SK-N-SH (cell line): ENCODE measurements at regions not wholly inside any gene's neighbourhood (a gene's known extent, or its start where the extent isn't known, plus 50 kb on each side); places are given as distances from the start of the nearest gene placed in this dataset.

ENCODE experiments used
- CTCF ChIA-PET: fragments of 300-600, 350-600 bp; formaldehyde crosslinking; extraction: SDS; loops from one replicate; lab custom pipeline; 2021; lab: Yijun Ruan, JAX
- POLR2A ChIA-PET: fragments of 350-600 bp; sonication (Branson Sonifier 250); formaldehyde crosslinking; extraction: SDS; loops from one replicate; lab custom pipeline; 2020; ENCODE audit warnings: antibody characterized with exemption, inconsistent platforms; lab: Yijun Ruan, JAX
- DNase-seq: peaks from one replicate; pipeline ENCODE4 v3.0.0; 2012
- H2AFZ ChIP-seq: fragments of 200-600 bp; sonication (generic); 2 replicates; pipeline ENCODE4 v1.8.1; 2016; ENCODE audit warnings: antibody characterized with exemption, mild to moderate bottlenecking, low read depth
- H3F3A ChIP-seq: fragments of 200-600 bp; sonication (generic); replicated peaks from 2 replicates; pipeline ENCODE3; 2016; ENCODE audit warnings: antibody characterized with exemption, mild to moderate bottlenecking; ENCODE audit not compliant: insufficient read depth
- H3K27ac ChIP-seq, 2 experiments: fragments of 200-500 bp in 1 of 2; fragments of 200-600 bp in 1 of 2; sonication (Bioruptor generic) in 1 of 2; sonication (generic), shearing (Covaris generic) in 1 of 2; 2 replicates each; pipeline versions ENCODE4 v1.5.1 to v1.6.1; 2014 to 2016; ENCODE audit warnings: low read depth in 2 of 2, inconsistent platforms in 1 of 2, low read length in 1 of 2, mild to moderate bottlenecking in 1 of 2, mixed read lengths in 1 of 2
- H3K27me3 ChIP-seq: fragments of 200-600 bp; sonication (generic), shearing (Covaris generic); 2 replicates; pipeline ENCODE4 v1.6.1; 2016; ENCODE audit warnings: mixed run types; ENCODE audit not compliant: insufficient read depth
- H3K36me3 ChIP-seq, 2 experiments: fragments of 200-500 bp in 1 of 2; fragments of 200-600 bp in 1 of 2; sonication (Bioruptor generic) in 1 of 2; sonication (generic) in 1 of 2; replicated peaks in 1 of 2; 2 replicates each; pipeline versions ENCODE3 to v1.5.1; 2014 to 2016; ENCODE audit warnings: low read length in 1 of 2, mild to moderate bottlenecking in 1 of 2; ENCODE audit not compliant: insufficient read depth in 2 of 2, control insufficient read depth in 1 of 2
- H3K4me1 ChIP-seq, 2 experiments: fragments of 200-500 bp in 1 of 2; fragments of 200-600 bp in 1 of 2; sonication (Bioruptor generic) in 1 of 2; sonication (generic), shearing (Covaris generic) in 1 of 2; 2 replicates each; pipeline versions ENCODE4 v1.5.1 to v1.6.1; 2014 to 2016; ENCODE audit warnings: low read depth in 1 of 2, low read length in 1 of 2, mixed run types in 1 of 2; ENCODE audit not compliant: insufficient read depth in 2 of 2, control insufficient read depth in 1 of 2
- H3K4me2 ChIP-seq: fragments of 200-600 bp; sonication (generic), shearing (Covaris generic); 2 replicates; pipeline ENCODE4 v1.6.1; 2017; ENCODE audit warnings: mixed run types
- H3K4me3 ChIP-seq, 2 experiments: fragments of 200-500 bp in 1 of 2; fragments of 200-600 bp in 1 of 2; sonication (Bioruptor generic) in 1 of 2; sonication (generic), shearing (Covaris generic) in 1 of 2; 2 replicates each; pipeline versions ENCODE4 v1.5.1 to v1.8.1; 2014 to 2016; ENCODE audit warnings: low read depth in 2 of 2, inconsistent platforms in 1 of 2, low read length in 1 of 2, mild to moderate bottlenecking in 1 of 2, mixed read lengths in 1 of 2, moderate library complexity in 1 of 2
- H3K79me2 ChIP-seq: fragments of 200-600 bp; sonication (generic); 2 replicates; pipeline ENCODE4 v1.8.1; 2017; ENCODE audit warnings: mild to moderate bottlenecking; ENCODE audit not compliant: insufficient read depth
- H3K9ac ChIP-seq: fragments of 200-600 bp; sonication (generic); 2 replicates; pipeline ENCODE4 v1.6.1; 2017; ENCODE audit warnings: mixed run types
- H3K9me2 ChIP-seq: fragments of 200-600 bp; sonication (generic); 2 replicates; pipeline ENCODE4 v1.6.1; 2017; ENCODE audit warnings: mixed run types
- H3K9me3 ChIP-seq: fragments of 200-600 bp; sonication (generic); 2 replicates; pipeline ENCODE4 v1.6.1; 2017; ENCODE audit warnings: mixed run types, mild to moderate bottlenecking, moderate library complexity
- H4K20me1 ChIP-seq: fragments of 200-600 bp; sonication (generic); 2 replicates; pipeline ENCODE4 v1.6.1; 2017; ENCODE audit warnings: mild to moderate bottlenecking, mixed run types; ENCODE audit not compliant: insufficient read depth
- CHD2 ChIP-seq: fragments of 150-350 bp; IDR thresholded peaks from 2 replicates; pipeline ENCODE4 v1.6.1; 2018; ENCODE audit warnings: low read length; ENCODE audit not compliant: partially characterized antibody
- EP300 ChIP-seq, 2 experiments: IDR thresholded peaks; 2 replicates each; pipeline versions ENCODE4 v1.4.0 to v1.6.1; 2012; ENCODE audit warnings: borderline replicate concordance in 1 of 2, low read depth in 1 of 2, low read length in 1 of 2
- GABPA ChIP-seq: IDR thresholded peaks from 2 replicates; pipeline ENCODE4 v1.4.0; 2012; ENCODE audit warnings: low read depth, mild to moderate bottlenecking
- GATA2 ChIP-seq: sonication (generic); formaldehyde crosslinking; IDR thresholded peaks from 2 replicates; pipeline ENCODE4 v1.5.0; 2020; ENCODE audit warnings: mild to moderate bottlenecking, missing genetic modification reagents
- IRF3 ChIP-seq: fragments of 150-350 bp; IDR thresholded peaks from 2 replicates; pipeline ENCODE4 v1.6.1; 2016; ENCODE audit warnings: mild to moderate bottlenecking, low read depth, low read length
- JUND ChIP-seq: IDR thresholded peaks from 2 replicates; pipeline ENCODE4 v1.4.0; 2012
- MAX ChIP-seq: IDR thresholded peaks from 2 replicates; pipeline ENCODE4 v1.4.0; 2012; ENCODE audit warnings: low read depth
- MEF2A ChIP-seq: IDR thresholded peaks from 2 replicates; pipeline ENCODE4 v1.4.0; 2012; ENCODE audit warnings: low read depth, borderline replicate concordance
- MXI1 ChIP-seq: IDR thresholded peaks from 2 replicates; pipeline ENCODE4 v1.6.1; 2012; ENCODE audit warnings: mild to moderate bottlenecking, low read depth, low read length, improper control_type of control experiment
- POLR2AphosphoS5 ChIP-seq: IDR thresholded peaks from 2 replicates; pipeline ENCODE4 v1.6.1; 2012; ENCODE audit warnings: low read depth, low read length
- REST ChIP-seq: IDR thresholded peaks from 2 replicates; pipeline ENCODE4 v1.6.1; 2012; ENCODE audit warnings: mild to moderate bottlenecking, low read depth, low read length, moderate library complexity
- RXRA ChIP-seq: IDR thresholded peaks from 2 replicates; pipeline ENCODE4 v1.4.0; 2012; ENCODE audit warnings: low read depth, mild to moderate bottlenecking, borderline replicate concordance
- SMC3 ChIP-seq: IDR thresholded peaks from 2 replicates; pipeline ENCODE4 v1.6.1; 2012; ENCODE audit warnings: low read depth, low read length, improper control_type of control experiment
- TAF1 ChIP-seq: IDR thresholded peaks from 2 replicates; pipeline ENCODE4 v1.6.1; 2012; ENCODE audit warnings: low read depth, mild to moderate bottlenecking, low read length, moderate library complexity, borderline replicate concordance
- TEAD4 ChIP-seq: IDR thresholded peaks from 2 replicates; pipeline ENCODE4 v1.4.0; 2012; ENCODE audit warnings: mild to moderate bottlenecking, borderline replicate concordance; ENCODE audit not compliant: insufficient read depth
- USF2 ChIP-seq: fragments of 150-350 bp; IDR thresholded peaks from 2 replicates; pipeline ENCODE4 v1.6.1; 2017; ENCODE audit warnings: antibody characterized with exemption, low read length, low read depth, borderline replicate concordance
- WGBS: methylation state at CpG from one replicate; pipeline ENCODE4 v1.1.6; 2017; ENCODE audit warnings: low lambda C conversion rate; 5-methylcytosine and 5-hydroxymethylcytosine counted together

- H3K4me2 ChIP-seq: no peak overlapping the region
- H3K4me3 ChIP-seq: no peak overlapping the region
- no peak for DNase-seq
- H3K9me2 ChIP-seq: no peaks in the 10 kb centered on the region
- TF ChIP-seq SMC3: no peak
- TF ChIP-seq MEF2A: no peak
- no peak for TF ChIP-seq GATA2
- TF ChIP-seq TAF1: no peak
- no peak for TF ChIP-seq MXI1
- TF ChIP-seq RXRA: no peak
- no peak for TF ChIP-seq POLR2AphosphoS5
- no peak for TF ChIP-seq IRF3
- TF ChIP-seq MAX: no peak
- no peak for TF ChIP-seq GABPA
- WGBS: 34% methylated on average over 3 of the region's 3 CpGs
- no peaks in the 10 kb centered on the region for H3K27me3 ChIP-seq
- H3K9me3 ChIP-seq: no peaks in the 10 kb centered on the region
- no peaks in the 10 kb centered on the region for H3F3A ChIP-seq
- H3K79me2 ChIP-seq: no peaks in the 10 kb centered on the region
- no peak overlapping the region for H2AFZ ChIP-seq
- H3K36me3 ChIP-seq: no peaks in the 10 kb centered on the region
- H3K27ac ChIP-seq: no peak overlapping the region
- H3K9ac ChIP-seq: no peak overlapping the region
- no peaks in the 10 kb centered on the region; a peak in 1 of 4 replicates for H3K4me1 ChIP-seq
- ChIA-PET POLR2A (no interaction called here), CTCF (no interaction called here)
- no peaks in the 10 kb centered on the region for H4K20me1 ChIP-seq
These were observed 510.5 kb upstream of the CCDC179 start for GRCh38 chr11:23370580-23371275.

- H3K4me2 ChIP-seq: no peak overlapping the region
- H4K20me1 ChIP-seq: no peaks in the 10 kb centered on the region
- CTCF ChIA-PET: no interaction called here
- no peak overlapping the region for H2AFZ ChIP-seq
- TF ChIP-seq CHD2 (no peak), TEAD4 (no peak), MEF2A (no peak), REST (no peak), EP300 (IDR thresholded peaks at IDR 0.05; ENCODE audit: borderline replicate concordance in 1 of 2, low read depth in 1 of 2, low read length in 1 of 2) (no peak), USF2 (no peak), SMC3 (no peak), JUND (no peak)
- no peaks in the 10 kb centered on the region for H3K27me3 ChIP-seq
- POLR2A ChIA-PET: no interaction called here
- no peaks in the 10 kb centered on the region for H3K36me3 ChIP-seq
- DNase-seq: no peak
- no peak overlapping the region for H3K9ac ChIP-seq
- H3K79me2 ChIP-seq: no peaks in the 10 kb centered on the region
- no peaks in the 10 kb centered on the region for H3K9me2 ChIP-seq
- H3K4me1 ChIP-seq: no peaks in the 10 kb centered on the region
- no peaks in the 10 kb centered on the region for H3F3A ChIP-seq
- H3K4me3 ChIP-seq: no peak overlapping the region
- H3K27ac ChIP-seq: no peak overlapping the region
- no peaks in the 10 kb centered on the region for H3K9me3 ChIP-seq
These were observed 517.6 kb upstream of the CCDC179 start for GRCh38 chr11:23377909-23378308.
